IMR-90 (cell line): ENCODE measurements at regions not wholly inside any gene's neighbourhood (a gene's known extent, or its start where the extent isn't known, plus 50 kb on each side); places are given as distances from the start of the nearest gene placed in this dataset.

Source experiments
- ATAC-seq: fragments of 200-7000 bp; cut with Tn5 transposase; 2 replicates; pipeline ENCODE4 v1.9.1; 2020; ENCODE audit warnings: low read depth, mild to moderate bottlenecking, moderate library complexity
- BruUV-seq: library from RNA; stranded (reverse); fragments of 400-500 nt; replicated peaks from 2 replicates; lab custom pipeline; 2021; lab: Mats Ljungman, UMichigan
- CTCF ChIA-PET: fragments of 300-600 bp; formaldehyde crosslinking; extraction: SDS; loops from one replicate; lab custom pipeline; 2021; ENCODE audit warnings: antibody characterized with exemption; lab: Yijun Ruan, JAX
- POLR2A ChIA-PET: fragments of 300-600 bp; sonication (Branson Sonifier 250); formaldehyde crosslinking; loops from one replicate; lab custom pipeline; 2022; ENCODE audit warnings: antibody characterized with exemption; ENCODE audit not compliant: unreplicated experiment; lab: Charles Lee
- DNase-seq: peaks from one replicate; pipeline ENCODE4 v3.0.0; 2013
- H2AFZ ChIP-seq: replicated peaks from 2 replicates; pipeline ENCODE3; 2013; ENCODE audit warnings: low read length, mild to moderate bottlenecking; ENCODE audit not compliant: poor library complexity
- H2AK5ac ChIP-seq: 2 replicates; pipeline ENCODE4 v1.6.1; 2013; ENCODE audit warnings: low read depth, low read length, inconsistent platforms
- H2AK9ac ChIP-seq: replicated peaks from 2 replicates; pipeline ENCODE3; 2013; ENCODE audit warnings: mild to moderate bottlenecking, low read depth, low read length, moderate library complexity; ENCODE audit not compliant: poor library complexity
- H2BK120ac ChIP-seq: 2 replicates; pipeline ENCODE4 v1.6.1; 2013; ENCODE audit warnings: low read depth, low read length, inconsistent platforms
- H2BK15ac ChIP-seq: 3 replicates; pipeline ENCODE4 v1.6.1; 2013; ENCODE audit warnings: low read depth, low read length, inconsistent platforms
- H2BK20ac ChIP-seq: 2 replicates; pipeline ENCODE4 v1.6.1; 2013; ENCODE audit warnings: low read depth, mild to moderate bottlenecking, inconsistent platforms, low read length, moderate library complexity
- H2BK5ac ChIP-seq: 2 replicates; pipeline ENCODE4 v1.6.1; 2013; ENCODE audit warnings: mild to moderate bottlenecking, low read depth, low read length, inconsistent platforms; ENCODE audit not compliant: poor library complexity, severe bottlenecking
- H3K14ac ChIP-seq: replicated peaks from 2 replicates; pipeline ENCODE4 v1.6.1; 2013; ENCODE audit warnings: low read depth, low read length, inconsistent platforms
- H3K18ac ChIP-seq: 2 replicates; pipeline ENCODE4 v1.6.1; 2013; ENCODE audit warnings: low read depth, low read length, control low read depth
- H3K23ac ChIP-seq: 2 replicates; pipeline ENCODE4 v1.6.1; 2013; ENCODE audit warnings: low read depth, low read length, inconsistent platforms
- H3K27ac ChIP-seq: 2 replicates; pipeline ENCODE4 v1.5.1; 2013; ENCODE audit warnings: mild to moderate bottlenecking, control low read depth, low read length; ENCODE audit not compliant: insufficient read depth
- H3K27me3 ChIP-seq: 2 replicates; pipeline ENCODE4 v1.6.1; 2013; ENCODE audit warnings: low read length; ENCODE audit not compliant: control insufficient read depth, insufficient read depth
- H3K36me3 ChIP-seq: 2 replicates; pipeline ENCODE4 v1.6.1; 2013; ENCODE audit warnings: low read length, mixed read lengths; ENCODE audit not compliant: control insufficient read depth, insufficient read depth
- H3K4ac ChIP-seq: 2 replicates; pipeline ENCODE4 v1.6.1; 2013; ENCODE audit warnings: low read depth, low read length, inconsistent platforms
- H3K4me1 ChIP-seq: 2 replicates; pipeline ENCODE4 v1.6.1; 2013; ENCODE audit warnings: low read length, mixed read lengths; ENCODE audit not compliant: control insufficient read depth, insufficient read depth
- H3K4me2 ChIP-seq: 2 replicates; pipeline ENCODE4 v1.6.1; 2013; ENCODE audit warnings: low read depth, mild to moderate bottlenecking, control low read depth, low read length, moderate library complexity
- H3K4me3 ChIP-seq: 2 replicates; pipeline ENCODE4 v1.5.1; 2013; ENCODE audit warnings: low read depth, mild to moderate bottlenecking, control low read depth, low read length, moderate library complexity; ENCODE audit not compliant: insufficient read depth
- H3K56ac ChIP-seq: 2 replicates; pipeline ENCODE4 v1.6.1; 2013; ENCODE audit warnings: low read length, inconsistent platforms; ENCODE audit not compliant: insufficient read depth; ENCODE audit errors: extremely low read depth
- H3K79me1 ChIP-seq, 2 experiments: 2 replicates each; pipeline ENCODE4 v1.6.1; 2013; ENCODE audit warnings: low read length in 2 of 2, inconsistent platforms in 1 of 2, low read depth in 1 of 2
- H3K9ac ChIP-seq: 2 replicates; pipeline ENCODE4 v1.6.1; 2013; ENCODE audit warnings: low read depth, low read length, control low read depth
- H3K9me1 ChIP-seq: 2 replicates; pipeline ENCODE4 v1.6.1; 2013; ENCODE audit warnings: low read length, inconsistent platforms; ENCODE audit not compliant: insufficient read depth
- H3K9me3 ChIP-seq: 2 replicates; pipeline ENCODE4 v1.6.1; 2013; ENCODE audit warnings: low read length; ENCODE audit not compliant: control insufficient read depth, insufficient read depth
- H4K20me1 ChIP-seq: 2 replicates; pipeline ENCODE4 v1.6.1; 2013; ENCODE audit warnings: low read length, inconsistent platforms; ENCODE audit not compliant: insufficient read depth
- H4K5ac ChIP-seq: 2 replicates; pipeline ENCODE4 v1.6.1; 2013; ENCODE audit warnings: mild to moderate bottlenecking, low read depth, low read length, control low read depth
- H4K8ac ChIP-seq, 2 experiments: 2 replicates each; pipeline ENCODE4 v1.6.1; 2013; ENCODE audit warnings: low read depth in 2 of 2, low read length in 2 of 2, control low read depth in 1 of 2, inconsistent platforms in 1 of 2
- H4K91ac ChIP-seq: 2 replicates; pipeline ENCODE4 v1.6.1; 2013; ENCODE audit warnings: low read depth, low read length, inconsistent platforms; ENCODE audit not compliant: insufficient read depth
- BHLHE40 ChIP-seq: fragments of 150-350 bp; IDR thresholded peaks from 2 replicates; pipeline ENCODE4 v1.6.1; 2016; ENCODE audit warnings: mild to moderate bottlenecking, low read depth, low read length
- CEBPB ChIP-seq: IDR thresholded peaks from 2 replicates; pipeline ENCODE4 v1.6.1; 2012; ENCODE audit warnings: low read depth, low read length, improper control_type of control experiment
- CHD1 ChIP-seq: IDR thresholded peaks from 2 replicates; pipeline ENCODE4 v1.6.1; 2012; ENCODE audit warnings: low read depth, low read length, improper control_type of control experiment
- CTCF ChIP-seq: conservative IDR thresholded peaks from 2 replicates; pipeline ENCODE4 v1.5.1; 2012; ENCODE audit warnings: mild to moderate bottlenecking, low read depth, low read length, improper control_type of control experiment
- ELK1 ChIP-seq: fragments of 150-350 bp; IDR thresholded peaks from 2 replicates; pipeline ENCODE4 v1.6.1; 2016; ENCODE audit warnings: low read depth, mild to moderate bottlenecking, low read length, moderate library complexity, borderline replicate concordance
- FOS ChIP-seq: fragments of 150-350 bp; IDR thresholded peaks from 2 replicates; pipeline ENCODE4 v1.6.1; 2016; ENCODE audit warnings: low read depth, low read length
- MAFK ChIP-seq: IDR thresholded peaks from 2 replicates; pipeline ENCODE4 v1.6.1; 2012; ENCODE audit warnings: low read depth, low read length, improper control_type of control experiment
- MAZ ChIP-seq: IDR thresholded peaks from 2 replicates; pipeline ENCODE4 v1.6.1; 2012; ENCODE audit warnings: low read depth, mild to moderate bottlenecking, low read length, improper control_type of control experiment, moderate library complexity, borderline replicate concordance
- MXI1 ChIP-seq: IDR thresholded peaks from 2 replicates; pipeline ENCODE4 v1.6.1; 2012; ENCODE audit warnings: low read depth, mild to moderate bottlenecking, low read length, moderate library complexity, borderline replicate concordance
- NFE2L2 ChIP-seq: fragments of 150-350 bp; IDR thresholded peaks from 2 replicates; pipeline ENCODE4 v1.6.1; 2016; ENCODE audit warnings: low read depth, mild to moderate bottlenecking, low read length
- POLR2A ChIP-seq: IDR thresholded peaks from 2 replicates; pipeline ENCODE4 v1.6.1; 2012; ENCODE audit warnings: mild to moderate bottlenecking, low read depth, low read length
- RAD21 ChIP-seq: IDR thresholded peaks from 2 replicates; pipeline ENCODE4 v1.6.1; 2012; ENCODE audit warnings: low read length, improper control_type of control experiment
- RCOR1 ChIP-seq: IDR thresholded peaks from 2 replicates; pipeline ENCODE4 v1.6.1; 2012; ENCODE audit warnings: mild to moderate bottlenecking, low read length, improper control_type of control experiment; ENCODE audit not compliant: insufficient replicate concordance
- RFX5 ChIP-seq: IDR thresholded peaks from 2 replicates; pipeline ENCODE4 v1.8.0; 2012; ENCODE audit warnings: low read depth, mild to moderate bottlenecking, low read length, moderate library complexity
- SMC3 ChIP-seq: fragments of 150-350 bp; IDR thresholded peaks from 2 replicates; pipeline ENCODE4 v1.6.1; 2016; ENCODE audit warnings: low read depth, mild to moderate bottlenecking, antibody characterized with exemption, low read length, moderate library complexity
- USF2 ChIP-seq: fragments of 150-350 bp; IDR thresholded peaks from 2 replicates; pipeline ENCODE4 v1.6.1; 2017; ENCODE audit warnings: mild to moderate bottlenecking, antibody characterized with exemption, low read length, low read depth
- WGBS, 2 experiments: methylation state at CpG; one replicate each; pipeline versions ENCODE4 v1.1.5 to v1.1.7; 2013; ENCODE audit warnings: missing lambda C conversion rate in 2 of 2; ENCODE audit not compliant: insufficient read length in 1 of 2; ENCODE audit errors: extremely low coverage in 2 of 2; 5-methylcytosine and 5-hydroxymethylcytosine counted together
- dilution Hi-C: fragments of 300-500 bp; cut with HindIII; formaldehyde crosslinking; loops from one replicate; pipeline ENCODE4 v1.14.3; 2018; ENCODE audit warnings: low sequenced_read_pairs; ENCODE audit not compliant: unreplicated experiment
- in situ Hi-C: fragments of 300-500 bp; cut with MboI; formaldehyde crosslinking; loops from 3 replicates; pipeline ENCODE4 v1.14.3; 2019; ENCODE audit warnings: low sequenced_read_pairs, inconsistent platforms, mixed read lengths
- intact Hi-C: fragments of 100-400 bp; cut with micrococcal nuclease; formaldehyde crosslinking; loops from 2 replicates; pipeline ENCODE4 v1.10.0; 2022

- Histone ChIP-seq H3K27me3 (peaks cover 3% of the 10 kb centered on the region; the same call in 1 of the 2 replicates), H3K9ac (no peak overlapping the region), H3K27ac (no peak overlapping the region), H4K5ac (no peak overlapping the region), H4K20me1 (no peaks in the 10 kb centered on the region), H3K9me3 (no peaks in the 10 kb centered on the region), H4K8ac (no peak overlapping the region), H2BK120ac (no peak overlapping the region), H2AK9ac (no peak overlapping the region), H2AFZ (no peak overlapping the region), H2BK15ac (no peak overlapping the region), H2AK5ac (no peak overlapping the region), H3K4me1 (no peaks in the 10 kb centered on the region), H3K4me2 (no peak overlapping the region), H3K56ac (no peak overlapping the region), H3K4ac (no peak overlapping the region), H3K14ac (no peak overlapping the region), H3K36me3 (no peaks in the 10 kb centered on the region), H3K18ac (no peak overlapping the region), H3K23ac (no peak overlapping the region), H2BK5ac (no peak overlapping the region), H3K79me1 (no peaks in the 10 kb centered on the region), H3K9me1 (no peaks in the 10 kb centered on the region), H2BK20ac (no peak overlapping the region), H4K91ac (no peak overlapping the region), H3K4me3 (no peak overlapping the region)
- 100% methylated on average over 1 of the region's 3 CpGs; no CpG with 5 or more reads in 1 of the 2 experiments for WGBS, 2 experiments
- intact Hi-C loops = no loop called here
- ChIA-PET POLR2A (no interaction called here), CTCF (no interaction called here)
- BruUV-seq = no TSS peak
- TF ChIP-seq USF2 (no peak), MXI1 (no peak), MAZ (no peak), NFE2L2 (no peak), MAFK (no peak), SMC3 (no peak), ELK1 (no peak), BHLHE40 (no peak), RAD21 (no peak), RCOR1 (no peak), POLR2A (no peak), FOS (no peak), CEBPB (no peak), CTCF (no peak), RFX5 (no peak), CHD1 (no peak)
- dilution Hi-C loops = no loop called here
- no peak for DNase-seq
- no peak for ATAC-seq
- in situ Hi-C loops = no loop called here
Measured at GRCh38 chr5:68352166-68352565, 136.6 kb downstream of the PIK3R1 start.
